ENCODE measurements at regions not wholly inside any gene's neighbourhood (a gene's known extent, or its start where the extent isn't known, plus 50 kb on each side); places are given as distances from the start of the nearest gene placed in this dataset.

DNA sequence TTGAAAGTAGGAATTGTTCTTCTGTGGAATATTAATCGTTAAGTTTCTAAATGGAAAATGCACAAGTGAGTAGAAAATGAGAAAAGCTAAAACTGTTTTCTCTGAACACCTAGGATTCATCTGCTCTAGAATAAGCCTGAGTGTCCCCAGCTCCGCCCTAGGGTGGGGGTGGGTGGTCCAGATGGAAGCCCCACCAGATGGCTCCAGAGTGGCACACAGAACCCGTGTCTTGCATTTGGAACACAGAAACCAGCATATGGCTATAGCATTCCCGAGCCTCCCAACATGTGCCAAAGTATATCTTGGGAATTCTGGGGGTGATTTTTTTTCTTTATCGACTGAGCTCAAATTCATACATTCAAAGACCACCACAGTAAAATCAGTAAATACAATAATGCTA is 517.7 kb upstream of the PSMD7 start:
- DNase-seq (ENCODE audit: low read depth in 4 of 4, low spot score in 2 of 4), result no peak

DNA sequence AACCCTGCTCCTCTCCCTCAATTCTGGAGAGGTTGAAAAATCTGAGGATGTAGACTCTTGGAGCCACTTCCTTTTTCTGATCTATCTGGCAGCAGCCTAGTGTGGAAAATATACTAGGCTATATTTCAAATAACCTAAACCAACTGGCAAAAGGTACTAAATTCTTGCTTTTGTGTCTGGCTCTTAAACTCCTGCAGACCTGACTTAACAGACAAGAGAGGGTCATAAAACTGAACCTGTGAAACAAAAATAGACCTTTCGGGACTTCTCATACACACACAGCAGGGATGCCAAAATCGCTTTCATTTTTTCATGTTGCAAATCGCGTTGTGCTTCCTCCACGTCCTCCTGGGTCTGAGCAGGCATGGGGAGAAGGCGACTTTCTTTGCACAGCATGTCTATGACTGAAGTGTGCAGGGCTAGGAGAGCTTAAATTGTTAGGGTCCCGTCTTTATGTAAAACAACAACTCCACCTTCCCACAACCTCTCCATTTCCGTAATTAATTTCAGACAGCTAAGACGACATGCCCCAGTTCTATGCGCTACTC is 520.7 kb upstream of the PSMD7 start:
- DNase-seq (ENCODE audit: low read depth in 4 of 4, low spot score in 2 of 4), result no peak

DNA sequence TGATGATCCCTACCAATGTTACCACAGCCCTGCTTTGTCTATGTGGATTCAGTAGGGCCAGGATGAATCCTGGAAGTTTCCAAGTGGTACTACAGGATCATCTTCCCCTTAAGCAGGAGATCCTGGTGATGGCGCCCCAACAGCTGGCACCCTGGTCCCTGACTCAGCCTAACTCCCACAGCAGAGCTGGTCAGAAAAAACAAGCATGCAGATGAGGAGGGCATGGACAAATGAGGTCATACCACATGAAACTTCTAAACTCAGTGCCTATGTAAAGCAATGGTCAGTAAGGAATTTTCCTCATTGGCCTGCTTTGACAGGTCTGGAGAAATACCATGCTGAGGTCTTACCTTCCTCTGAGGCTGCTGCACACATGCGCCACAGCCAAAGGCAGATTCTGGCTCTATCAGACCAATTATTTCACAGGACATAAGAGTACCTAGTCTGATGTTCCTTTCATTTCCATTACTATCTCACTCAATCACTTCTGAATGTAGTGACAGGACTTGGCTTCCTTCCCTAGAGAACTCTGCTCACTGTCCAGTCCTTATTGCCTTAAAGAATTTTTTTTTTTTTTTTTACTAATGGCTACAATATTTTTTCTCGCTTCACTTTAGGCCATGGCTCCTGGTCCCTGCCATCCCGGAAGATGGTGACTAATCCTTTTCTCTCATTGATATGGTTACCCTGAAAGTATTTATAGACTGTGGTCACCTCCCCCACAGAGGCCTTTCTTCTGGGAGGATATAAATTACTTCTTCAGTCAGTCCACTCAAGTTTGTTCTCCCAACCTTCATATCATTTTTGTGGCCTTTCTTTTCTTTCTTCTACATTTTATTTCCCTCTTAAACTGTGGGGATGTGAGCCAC is 525.2 kb upstream of the PSMD7 start:
- no peak for DNase-seq (ENCODE audit: low read depth in 4 of 4, low spot score in 2 of 4)

DNA sequence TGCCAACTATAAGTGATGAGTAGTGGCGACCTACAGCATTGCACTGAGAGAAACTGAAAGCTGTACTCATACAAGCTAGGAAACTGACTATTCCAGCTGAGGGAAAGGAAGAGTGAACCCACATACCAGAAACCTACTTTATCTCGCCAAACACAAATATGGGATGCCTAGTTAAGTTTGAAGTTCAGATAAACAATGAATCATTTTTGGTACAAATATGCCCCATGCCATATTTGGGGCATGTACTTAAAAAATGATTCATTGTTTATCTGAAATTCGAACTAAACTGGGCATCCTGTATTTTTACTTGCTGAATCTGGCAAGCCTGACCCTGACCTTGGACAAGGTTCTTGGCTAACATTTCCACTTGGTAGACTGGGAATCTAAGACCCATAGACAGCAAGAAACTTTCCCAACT is 527.8 kb upstream of the PSMD7 start:
- no peak for DNase-seq (ENCODE audit: low read depth in 4 of 4, low spot score in 2 of 4)

DNA sequence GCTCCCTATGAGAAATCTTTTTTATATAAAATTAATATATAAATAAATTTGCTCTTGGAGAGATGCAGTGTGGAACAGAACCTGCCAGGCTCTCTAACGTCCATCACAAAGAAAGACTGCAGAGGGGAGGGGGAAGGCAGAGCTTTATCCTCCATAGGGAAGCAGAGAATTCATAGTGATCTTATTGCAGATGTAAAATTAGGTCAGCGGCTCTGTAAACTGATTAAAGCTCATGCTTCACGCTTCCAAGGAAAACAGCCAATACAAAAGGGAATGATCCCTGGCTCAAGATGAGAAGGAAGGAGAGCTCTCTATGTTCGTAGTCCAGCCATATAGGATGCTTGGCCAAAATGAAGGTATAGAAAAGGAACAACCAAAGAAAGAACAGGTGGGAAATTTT is 532.3 kb upstream of the PSMD7 start:
- DNase-seq (ENCODE audit: low read depth in 4 of 4, low spot score in 2 of 4), result no peak

DNA sequence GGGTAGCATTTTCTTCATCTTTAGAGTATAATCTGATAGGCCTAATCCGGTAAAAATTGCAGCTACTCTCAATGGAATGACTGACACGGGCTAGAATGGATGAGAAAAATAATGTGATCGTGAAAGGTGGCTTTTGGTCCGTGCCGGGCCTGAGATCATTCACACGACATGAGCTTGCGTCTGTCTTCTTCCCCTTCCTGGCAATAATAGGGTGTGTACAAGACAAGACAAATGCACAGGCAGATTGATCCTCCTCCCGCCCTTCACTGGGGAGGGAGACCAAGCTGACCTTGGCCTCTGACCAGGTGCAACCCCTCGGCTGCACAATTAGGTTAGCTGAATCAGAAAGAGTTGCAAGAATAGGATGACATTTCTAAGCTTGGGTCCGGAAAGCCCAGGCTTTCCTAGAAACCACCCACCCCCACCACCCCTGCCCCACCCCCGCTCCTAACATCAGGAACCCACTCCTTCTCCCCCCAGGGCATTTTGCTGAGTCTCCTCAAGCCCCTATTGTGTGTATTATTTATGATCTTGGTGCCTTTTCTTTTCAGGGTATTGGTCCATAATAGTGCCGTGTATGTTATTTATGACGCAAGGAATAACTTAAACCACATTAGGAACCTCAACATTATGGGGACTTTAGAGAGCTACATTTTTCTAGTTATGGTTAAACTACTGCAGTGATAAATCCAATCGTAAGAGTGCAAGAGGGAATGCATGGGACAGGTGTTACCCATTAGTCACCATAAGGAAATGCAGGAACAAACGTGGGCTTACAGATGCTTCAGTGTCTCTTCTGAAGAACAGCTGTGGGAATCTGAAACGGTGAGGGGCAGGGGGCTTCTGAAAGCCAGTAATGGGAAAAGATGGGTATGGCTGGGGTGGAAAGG is 540.1 kb upstream of the PSMD7 start:
- DNase-seq (ENCODE audit: low read depth in 4 of 4, low spot score in 2 of 4), result no peak

DNA sequence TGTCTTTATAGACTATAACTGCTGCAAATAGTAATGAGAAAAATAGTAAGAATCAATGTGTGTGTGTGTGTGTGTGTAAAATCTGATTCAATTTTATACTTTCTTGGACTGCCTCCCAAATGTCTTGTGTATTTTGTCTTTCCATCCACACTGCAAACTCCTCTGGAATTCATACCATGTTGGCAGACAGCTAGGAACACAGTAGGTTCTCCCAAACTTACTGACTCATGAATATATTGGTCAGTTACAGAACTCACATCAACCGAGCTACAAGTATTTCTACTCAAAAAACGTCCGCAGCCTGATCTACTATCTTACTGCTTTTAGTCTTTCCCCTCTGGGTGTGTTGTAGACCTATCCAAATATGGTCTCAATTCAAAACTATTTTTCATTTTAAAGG is 542.7 kb upstream of the PSMD7 start:
- no peak for DNase-seq (ENCODE audit: low read depth in 4 of 4, low spot score in 2 of 4)

DNA sequence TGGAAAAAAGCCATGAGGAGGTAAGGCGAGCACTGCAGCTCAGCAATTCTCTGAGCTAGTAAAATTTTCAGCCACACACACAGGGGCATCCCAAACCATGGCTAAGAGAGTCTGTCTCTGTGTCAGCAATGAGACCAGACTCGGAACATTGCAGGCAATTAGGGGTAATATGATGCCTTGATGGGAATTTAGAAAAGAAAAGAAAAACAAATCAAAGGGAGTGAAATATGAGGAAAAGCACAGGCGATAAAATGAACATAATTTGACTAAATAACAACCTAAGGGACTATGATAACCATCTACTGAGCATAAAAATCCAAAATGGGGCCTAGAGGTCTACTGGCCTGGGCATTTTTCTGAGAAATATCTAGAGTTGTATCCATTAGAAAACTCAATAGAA is 546.0 kb upstream of the PSMD7 start:
- DNase-seq (ENCODE audit: low read depth in 4 of 4, low spot score in 2 of 4), result no peak

DNA sequence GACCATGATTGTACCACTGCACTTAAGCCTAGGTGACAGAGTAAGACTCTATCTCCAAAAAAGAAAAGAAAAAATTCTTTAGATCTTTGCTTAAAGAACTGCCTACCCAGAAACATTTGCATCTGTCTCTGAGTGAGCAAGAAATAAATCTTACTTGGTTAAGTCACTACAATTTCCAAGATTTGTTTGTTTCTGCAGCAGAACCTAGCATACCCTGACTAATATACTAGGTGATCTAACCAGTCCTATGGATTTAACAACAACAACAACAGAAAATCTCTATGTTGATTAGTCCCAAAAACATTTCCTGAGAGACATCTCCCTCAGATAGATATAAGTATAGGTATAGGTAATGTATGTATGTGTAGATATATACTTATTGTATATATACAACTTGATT is 549.3 kb upstream of the PSMD7 start:
- no peak for DNase-seq (ENCODE audit: low read depth in 4 of 4, low spot score in 2 of 4)

DNA sequence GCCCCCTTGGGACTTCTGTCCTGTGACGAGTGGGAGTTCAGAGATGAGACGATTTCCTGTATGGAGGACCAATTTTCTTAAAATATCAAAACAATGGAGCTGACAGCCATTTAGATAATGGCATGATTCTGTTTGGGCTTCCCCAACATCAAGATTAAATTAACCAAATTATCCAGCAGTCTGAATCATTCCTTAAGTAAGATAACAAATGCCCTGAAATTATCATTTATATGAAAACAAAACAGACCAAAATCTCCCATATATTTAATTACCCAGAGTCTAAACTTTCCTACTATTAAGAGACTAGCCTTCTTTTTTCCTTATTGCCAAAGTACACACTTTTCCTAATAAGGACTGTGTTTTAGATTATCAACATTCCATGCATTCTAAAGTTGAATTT is 550.1 kb upstream of the PSMD7 start:
- DNase-seq (ENCODE audit: low read depth in 4 of 4, low spot score in 2 of 4), result no peak

DNA sequence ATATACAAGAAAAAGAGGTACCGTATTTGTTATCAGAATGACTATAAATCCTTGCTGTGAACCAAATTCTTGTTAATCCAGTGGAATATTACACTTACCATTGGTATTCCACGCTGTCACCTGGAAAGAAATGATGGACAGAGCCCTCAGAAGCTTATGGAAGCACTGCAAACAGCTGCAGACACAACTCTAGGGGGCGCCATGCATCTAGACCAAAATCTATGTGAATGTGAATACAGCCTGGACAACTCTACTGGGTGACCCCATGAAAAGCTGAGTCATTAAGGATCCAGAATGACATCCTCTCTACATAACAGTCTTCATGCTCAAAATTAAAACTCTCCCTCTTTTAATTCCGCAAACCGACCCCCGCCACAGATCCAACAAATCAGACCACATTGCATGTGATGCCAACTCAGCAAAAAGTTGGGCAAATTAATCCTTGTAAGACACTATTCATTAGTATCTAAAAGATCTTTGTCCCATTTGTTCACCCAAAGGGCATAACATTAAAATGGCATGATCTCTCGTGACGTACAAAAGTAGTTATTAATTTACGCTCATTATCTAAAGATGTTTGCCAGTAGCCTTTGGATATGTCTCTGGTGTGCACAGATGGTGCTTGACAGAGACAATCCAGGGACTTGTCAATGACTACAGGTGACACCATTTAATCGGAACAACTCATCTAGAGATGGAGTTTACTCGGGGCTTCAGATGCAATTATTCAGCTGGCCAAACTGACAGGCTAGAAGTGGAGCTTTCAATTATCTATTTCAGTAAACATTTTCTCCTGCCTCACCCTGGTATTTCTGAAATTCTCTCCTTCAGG is 552.7 kb upstream of the PSMD7 start:
- DNase-seq (ENCODE audit: low read depth in 4 of 4, low spot score in 2 of 4), result no peak

DNA sequence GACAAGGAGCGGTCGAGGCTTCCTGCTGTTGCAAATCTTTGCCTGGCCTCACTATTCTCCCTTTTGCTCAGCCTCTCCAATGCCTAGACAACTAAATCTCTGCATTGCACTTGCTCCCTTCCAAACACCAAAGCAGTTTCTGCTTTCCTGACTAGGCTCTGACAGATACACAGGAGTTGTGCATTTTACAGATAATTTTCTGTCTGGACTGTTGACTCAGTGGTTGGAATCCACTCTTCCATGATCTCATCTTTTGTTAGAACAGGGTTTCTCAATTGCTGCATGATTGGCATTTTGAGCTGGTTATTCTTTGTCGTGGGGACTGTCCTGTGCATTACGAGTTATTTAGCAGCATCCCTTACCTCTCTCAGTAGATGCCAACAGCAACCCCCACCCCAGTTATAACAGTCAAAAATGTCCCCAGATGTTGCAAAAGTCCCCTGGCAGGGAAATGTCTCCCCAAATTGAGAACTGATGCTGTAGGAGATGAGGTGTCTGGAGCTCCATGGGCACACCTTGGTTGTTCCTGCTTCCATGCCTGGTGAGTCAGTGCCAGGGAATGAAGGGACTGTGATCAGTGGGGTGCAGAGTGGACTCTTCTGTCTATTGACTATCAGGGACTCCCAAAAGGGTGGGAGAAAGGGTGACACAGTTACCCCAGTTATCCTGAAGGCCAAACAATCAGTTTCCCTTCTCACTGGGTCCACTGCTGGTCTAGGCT is 557.4 kb upstream of the PSMD7 start:
- DNase-seq (ENCODE audit: low read depth in 4 of 4, low spot score in 2 of 4), result no peak

DNA sequence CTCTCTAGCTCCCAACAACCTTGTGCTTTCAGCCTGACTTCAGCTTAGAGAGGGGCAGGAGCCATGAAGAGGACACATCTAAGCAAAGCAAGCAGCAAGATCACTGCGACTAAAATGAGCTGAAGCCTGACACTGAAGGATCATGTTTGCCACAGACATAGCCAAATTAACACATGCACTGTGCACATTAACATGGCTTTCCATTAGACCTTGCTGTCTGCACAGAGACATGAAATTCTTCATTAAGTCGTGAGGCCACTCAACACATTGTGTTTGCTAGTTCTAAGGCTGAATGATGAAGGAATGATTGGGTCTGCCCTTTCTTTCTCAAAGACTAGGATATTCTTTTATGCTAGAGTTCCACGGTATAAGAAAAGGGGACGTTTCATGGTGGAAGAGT is 558.3 kb upstream of the PSMD7 start:
- no peak for DNase-seq (ENCODE audit: low read depth in 4 of 4, low spot score in 2 of 4)

DNA sequence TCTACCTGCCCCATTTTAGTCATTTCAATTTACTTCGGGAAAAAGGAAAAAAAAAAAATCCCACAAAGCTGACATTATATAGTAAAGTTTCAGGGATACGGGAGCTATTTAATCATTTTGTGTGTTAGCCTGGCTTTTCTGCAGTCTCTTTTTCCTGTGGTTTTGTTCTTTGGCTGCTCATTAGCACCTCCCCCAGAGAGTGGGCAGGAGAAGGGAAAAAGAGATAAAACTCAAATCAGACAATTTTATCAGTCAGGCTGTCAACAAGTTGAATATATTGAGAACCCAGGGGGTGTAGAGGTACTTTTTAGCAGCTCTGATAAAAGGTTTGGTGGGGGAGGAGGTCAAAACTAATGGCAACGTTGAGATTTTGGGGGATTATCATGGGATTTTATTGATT is 559.0 kb upstream of the PSMD7 start:
- DNase-seq (ENCODE audit: low read depth in 4 of 4, low spot score in 2 of 4), result no peak

DNA sequence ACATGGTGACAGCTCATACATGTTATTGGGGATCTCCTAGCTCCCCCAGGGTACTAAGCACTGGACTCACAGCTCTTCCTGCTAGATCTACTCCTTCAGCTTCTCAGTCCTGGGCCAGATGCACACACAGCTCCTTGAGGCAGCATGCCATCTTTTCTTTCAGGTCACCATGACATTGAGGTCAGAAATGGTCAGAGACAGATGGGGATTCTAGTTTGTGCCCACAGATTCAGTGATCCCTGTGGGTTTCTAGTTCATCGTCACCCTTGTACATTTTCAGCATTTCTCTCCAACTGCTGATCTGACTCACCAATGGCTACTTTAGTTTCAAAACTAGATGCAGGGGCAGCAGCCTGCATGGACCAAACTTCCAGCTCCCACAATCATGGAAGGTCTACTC is 560.7 kb upstream of the PSMD7 start:
- DNase-seq (ENCODE audit: low read depth in 4 of 4, low spot score in 2 of 4), result no peak

DNA sequence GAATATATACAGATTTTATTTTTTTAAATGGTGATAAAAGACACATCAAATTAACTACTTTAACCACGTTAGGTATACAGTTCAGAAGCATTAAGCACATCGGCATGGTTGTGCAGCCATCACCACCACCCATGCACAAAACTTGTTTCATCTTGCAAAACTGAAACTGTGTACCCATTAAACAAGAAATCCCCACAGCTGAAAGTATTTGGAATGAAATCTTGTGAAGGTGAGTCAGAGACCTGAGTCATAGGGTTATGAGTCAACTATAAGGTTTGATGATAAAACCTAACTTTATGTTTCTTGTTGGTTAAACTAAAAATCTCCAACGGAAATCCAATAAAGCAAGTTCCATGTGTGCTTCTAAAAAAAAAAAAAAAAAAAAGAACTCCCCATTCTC is 561.6 kb upstream of the PSMD7 start:
- no peak for DNase-seq (ENCODE audit: low read depth in 4 of 4, low spot score in 2 of 4)

DNA sequence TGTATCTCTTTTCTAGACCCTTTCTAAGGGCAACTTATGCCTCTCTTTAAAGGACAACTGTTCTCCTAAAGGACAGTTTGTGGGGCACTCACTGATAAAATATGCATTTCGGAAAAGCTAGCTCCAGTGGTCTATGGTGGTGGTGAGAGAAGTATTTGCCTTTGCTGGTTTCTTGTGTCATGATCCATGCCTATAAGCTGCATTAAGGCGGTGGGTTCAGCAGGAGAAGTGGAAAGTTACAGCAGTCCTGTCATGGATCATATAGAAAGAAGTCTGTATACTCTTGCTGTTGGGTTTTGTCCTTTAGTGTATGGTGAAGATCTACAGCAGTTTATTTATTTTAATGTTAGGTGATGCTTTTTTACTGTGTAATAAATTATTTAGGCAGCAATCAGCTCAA is 563.9 kb upstream of the PSMD7 start:
- no peak for DNase-seq (ENCODE audit: low read depth in 4 of 4, low spot score in 2 of 4)

DNA sequence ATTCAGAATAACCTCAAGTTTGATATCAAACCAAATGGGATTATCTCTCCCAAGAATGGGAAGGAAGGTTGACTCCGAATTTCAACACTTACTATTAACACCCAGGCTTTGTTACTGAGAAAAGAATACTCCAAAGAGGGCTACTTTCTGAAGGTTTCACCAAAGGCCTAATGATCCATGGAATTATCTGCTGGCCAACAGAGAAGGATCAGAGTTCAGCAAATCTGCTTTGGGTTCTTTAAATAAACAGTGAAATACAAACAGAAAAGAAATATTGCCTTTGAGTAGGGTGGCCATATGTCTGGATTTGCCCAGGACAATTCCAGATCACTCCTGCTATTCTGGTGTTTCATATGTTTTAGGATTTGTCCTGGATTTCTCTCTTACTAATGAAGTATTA is 564.5 kb upstream of the PSMD7 start:
- no peak for DNase-seq (ENCODE audit: low read depth in 4 of 4, low spot score in 2 of 4)

DNA sequence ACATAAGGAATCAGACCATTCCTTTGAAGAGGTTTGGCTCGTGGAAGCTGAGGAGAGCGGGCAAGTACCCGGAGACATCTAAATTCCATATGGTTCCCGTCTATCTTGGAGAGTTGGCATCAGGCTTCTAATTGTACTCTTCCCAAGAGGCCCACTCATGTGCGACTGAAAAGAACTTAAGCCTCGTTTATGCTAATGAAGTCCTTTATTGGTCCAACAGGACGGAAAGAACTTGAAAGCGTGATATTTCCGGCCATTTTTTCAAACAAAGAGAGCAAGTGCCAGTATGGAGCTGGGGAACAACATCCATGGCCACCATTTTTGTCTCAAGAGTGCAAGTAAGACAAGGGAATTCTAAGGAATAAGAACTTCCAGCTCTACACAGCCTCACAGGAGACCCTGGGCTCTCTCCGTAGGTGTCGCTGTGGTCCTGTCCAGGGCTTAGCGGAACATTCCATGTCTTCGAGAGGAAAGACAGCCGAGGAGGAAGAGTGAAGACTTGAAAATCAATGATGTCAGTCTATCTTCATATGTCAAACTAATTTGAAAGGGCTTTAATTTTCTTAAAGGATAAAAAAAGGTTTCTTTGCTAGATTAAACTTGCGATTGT is 566.0 kb upstream of the PSMD7 start:
- DNase-seq (ENCODE audit: low read depth in 4 of 4, low spot score in 2 of 4), result no peak

DNA sequence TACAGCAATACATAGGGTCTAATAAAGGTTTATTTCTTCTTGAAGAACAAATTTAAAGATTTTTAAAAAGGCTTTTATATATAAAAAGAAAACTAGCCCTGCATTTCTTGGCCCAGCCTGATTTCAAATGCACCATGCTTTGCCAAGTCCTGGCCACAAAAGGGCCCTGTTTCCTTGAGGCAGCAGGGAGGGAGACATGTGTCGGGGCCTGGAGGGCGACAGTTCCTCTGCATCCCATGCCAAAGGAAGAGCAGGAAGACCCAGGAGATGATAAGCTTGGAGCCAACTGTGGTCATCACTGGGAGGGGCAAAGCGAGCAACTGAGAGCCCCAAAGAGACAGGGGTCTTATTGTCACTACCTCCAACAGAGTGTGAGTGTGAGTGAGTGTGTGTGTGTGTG is 571.5 kb upstream of the PSMD7 start:
- DNase-seq (ENCODE audit: low read depth in 4 of 4, low spot score in 2 of 4), result no peak
